ENCODE measurements at regions not wholly inside any gene's neighbourhood (a gene's known extent, or its start where the extent isn't known, plus 50 kb on each side); places are given as distances from the start of the nearest gene placed in this dataset.

- TF ChIP-seq CTCF (IDR thresholded peaks at IDR 0.05; ENCODE audit: extremely low read depth, low read depth, low read length) = no peak
- DNase-seq (ENCODE audit: insufficient read length, low spot score, missing footprints) = peak; percentile 85
- Histone ChIP-seq H3K27me3 (ENCODE audit: insufficient read depth, low read length) (no peaks in the 10 kb centered on the region), H3K27ac (ENCODE audit: low read depth, low read length) (no peak overlapping the region), H2AFZ (ENCODE audit: low read length) (no peak overlapping the region), H3K4me2 (ENCODE audit: insufficient read depth, low read length) (peak overlapping the region; percentile 17), H3K4me1 (ENCODE audit: insufficient read depth, low read length) (peaks cover 24% of the 10 kb centered on the region), H3K36me3 (ENCODE audit: insufficient read depth, low read length) (no peaks in the 10 kb centered on the region), H3K4me3 (ENCODE audit: insufficient read depth, low read length) (no peak overlapping the region), H4K20me1 (ENCODE audit: insufficient read depth, low read length) (no peaks in the 10 kb centered on the region), H3K79me2 (ENCODE audit: insufficient read depth, low read length) (no peaks in the 10 kb centered on the region), H3K9me3 (ENCODE audit: low read depth, low read length) (no peaks in the 10 kb centered on the region)
Measured at GRCh38 chr12:22978962-22979361, 354.0 kb downstream of the ETNK1 start.

- Histone ChIP-seq H3K4me2 (ENCODE audit: insufficient read depth, low read length) (no peak overlapping the region), H3K27ac (ENCODE audit: low read depth, low read length) (no peak overlapping the region)
- DNase-seq (ENCODE audit: insufficient read length, low spot score, missing footprints) = no peak
Measured at GRCh38 chr12:22979854-22980469, 355.0 kb downstream of the ETNK1 start.

GRCh38 chr12:22981711-22982110 lies 356.7 kb downstream of the ETNK1 start:
- Histone ChIP-seq H2AFZ (ENCODE audit: low read length) (no peak overlapping the region), H3K27ac (ENCODE audit: low read depth, low read length) (no peak overlapping the region), H3K79me2 (ENCODE audit: insufficient read depth, low read length) (no peaks in the 10 kb centered on the region), H3K4me2 (ENCODE audit: insufficient read depth, low read length) (no peak overlapping the region), H3K4me3 (ENCODE audit: insufficient read depth, low read length) (no peak overlapping the region), H3K9me3 (ENCODE audit: low read depth, low read length) (no peaks in the 10 kb centered on the region), H3K36me3 (ENCODE audit: insufficient read depth, low read length) (no peaks in the 10 kb centered on the region), H4K20me1 (ENCODE audit: insufficient read depth, low read length) (no peaks in the 10 kb centered on the region), H3K27me3 (ENCODE audit: insufficient read depth, low read length) (no peaks in the 10 kb centered on the region), H3K4me1 (ENCODE audit: insufficient read depth, low read length) (peaks cover 13% of the 10 kb centered on the region)
- peak; percentile 48 for TF ChIP-seq CTCF (IDR thresholded peaks at IDR 0.05; ENCODE audit: extremely low read depth, low read depth, low read length)
- DNase-seq (ENCODE audit: insufficient read length, low spot score, missing footprints) = peak; percentile 68

More at GRCh38 chr12:22979854-22980469, 355.0 kb downstream of the ETNK1 start:
- Histone ChIP-seq H3K4me1 (ENCODE audit: insufficient read depth, low read length) (peaks cover 20% of the 10 kb centered on the region), H3K4me3 (ENCODE audit: insufficient read depth, low read length) (no peak overlapping the region), H3K9me3 (ENCODE audit: low read depth, low read length) (no peaks in the 10 kb centered on the region), H3K27me3 (ENCODE audit: insufficient read depth, low read length) (no peaks in the 10 kb centered on the region), H2AFZ (ENCODE audit: low read length) (no peak overlapping the region), H3K36me3 (ENCODE audit: insufficient read depth, low read length) (no peaks in the 10 kb centered on the region), H3K79me2 (ENCODE audit: insufficient read depth, low read length) (no peaks in the 10 kb centered on the region), H4K20me1 (ENCODE audit: insufficient read depth, low read length) (no peaks in the 10 kb centered on the region)
- no peak for TF ChIP-seq CTCF (IDR thresholded peaks at IDR 0.05; ENCODE audit: extremely low read depth, low read depth, low read length)

- Histone ChIP-seq H3K36me3 (ENCODE audit: insufficient read depth, low read length) (no peaks in the 10 kb centered on the region), H3K4me1 (ENCODE audit: insufficient read depth, low read length) (peaks cover 19% of the 10 kb centered on the region), H2AFZ (ENCODE audit: low read length) (no peak overlapping the region), H3K9me3 (ENCODE audit: low read depth, low read length) (no peaks in the 10 kb centered on the region), H3K4me2 (ENCODE audit: insufficient read depth, low read length) (no peak overlapping the region), H3K27ac (ENCODE audit: low read depth, low read length) (no peak overlapping the region), H3K79me2 (ENCODE audit: insufficient read depth, low read length) (no peaks in the 10 kb centered on the region), H3K27me3 (ENCODE audit: insufficient read depth, low read length) (no peaks in the 10 kb centered on the region), H4K20me1 (ENCODE audit: insufficient read depth, low read length) (no peaks in the 10 kb centered on the region), H3K4me3 (ENCODE audit: insufficient read depth, low read length) (no peak overlapping the region)
- TF ChIP-seq CTCF (IDR thresholded peaks at IDR 0.05; ENCODE audit: extremely low read depth, low read depth, low read length) = no peak
- DNase-seq (ENCODE audit: insufficient read length, low spot score, missing footprints) = no peak
Measured at GRCh38 chr12:22982635-22983034, 357.7 kb downstream of the ETNK1 start.

Data from osteoblast (primary cell).